ENCODE measurements at regions not wholly inside any gene's neighbourhood (a gene's known extent, or its start where the extent isn't known, plus 50 kb on each side); places are given as distances from the start of the nearest gene placed in this dataset.

GRCh38 chr6:88378639-88379038, 212.5 kb upstream of the CNR1 start:
- Mint-ChIP-seq H3K36me3 (ENCODE audit: low read depth) (no peaks in the 10 kb centered on the region), H3K27me3 (ENCODE audit: low read depth) (peaks cover 20% of the 10 kb centered on the region), H3K27ac (ENCODE audit: unreplicated experiment) (no peak overlapping the region), H3K4me3 (ENCODE audit: unreplicated experiment) (no peak overlapping the region), H3K4me1 (ENCODE audit: low read depth) (peaks cover 29% of the 10 kb centered on the region), H3K9me3 (ENCODE audit: low read depth) (peaks cover 5% of the 10 kb centered on the region)
- TF ChIP-seq, protein P1, sequence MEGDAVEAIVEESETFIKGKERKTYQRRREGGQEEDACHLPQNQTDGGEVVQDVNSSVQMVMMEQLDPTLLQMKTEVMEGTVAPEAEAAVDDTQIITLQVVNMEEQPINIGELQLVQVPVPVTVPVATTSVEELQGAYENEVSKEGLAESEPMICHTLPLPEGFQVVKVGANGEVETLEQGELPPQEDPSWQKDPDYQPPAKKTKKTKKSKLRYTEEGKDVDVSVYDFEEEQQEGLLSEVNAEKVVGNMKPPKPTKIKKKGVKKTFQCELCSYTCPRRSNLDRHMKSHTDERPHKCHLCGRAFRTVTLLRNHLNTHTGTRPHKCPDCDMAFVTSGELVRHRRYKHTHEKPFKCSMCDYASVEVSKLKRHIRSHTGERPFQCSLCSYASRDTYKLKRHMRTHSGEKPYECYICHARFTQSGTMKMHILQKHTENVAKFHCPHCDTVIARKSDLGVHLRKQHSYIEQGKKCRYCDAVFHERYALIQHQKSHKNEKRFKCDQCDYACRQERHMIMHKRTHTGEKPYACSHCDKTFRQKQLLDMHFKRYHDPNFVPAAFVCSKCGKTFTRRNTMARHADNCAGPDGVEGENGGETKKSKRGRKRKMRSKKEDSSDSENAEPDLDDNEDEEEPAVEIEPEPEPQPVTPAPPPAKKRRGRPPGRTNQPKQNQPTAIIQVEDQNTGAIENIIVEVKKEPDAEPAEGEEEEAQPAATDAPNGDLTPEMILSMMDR (IDR thresholded peaks at IDR 0.05), result no peak
- DNase-seq (ENCODE audit: low spot score), result no peak

GRCh38 chr6:88377976-88378568, 211.9 kb upstream of the CNR1 start:
- H3K4me1 Mint-ChIP-seq (ENCODE audit: low read depth), result peaks cover 29% of the 10 kb centered on the region
- TF ChIP-seq, protein P1 (IDR thresholded peaks at IDR 0.05), result no peak
- H3K27me3 Mint-ChIP-seq (ENCODE audit: low read depth), result peaks cover 23% of the 10 kb centered on the region
- no peaks in the 10 kb centered on the region for H3K36me3 Mint-ChIP-seq (ENCODE audit: low read depth)
- H3K9me3 Mint-ChIP-seq (ENCODE audit: low read depth), result peaks cover 3% of the 10 kb centered on the region
- DNase-seq (ENCODE audit: low spot score), result no peak
- no peak overlapping the region for H3K4me3 Mint-ChIP-seq (ENCODE audit: unreplicated experiment)
- H3K27ac Mint-ChIP-seq (ENCODE audit: unreplicated experiment), result no peak overlapping the region

DNA sequence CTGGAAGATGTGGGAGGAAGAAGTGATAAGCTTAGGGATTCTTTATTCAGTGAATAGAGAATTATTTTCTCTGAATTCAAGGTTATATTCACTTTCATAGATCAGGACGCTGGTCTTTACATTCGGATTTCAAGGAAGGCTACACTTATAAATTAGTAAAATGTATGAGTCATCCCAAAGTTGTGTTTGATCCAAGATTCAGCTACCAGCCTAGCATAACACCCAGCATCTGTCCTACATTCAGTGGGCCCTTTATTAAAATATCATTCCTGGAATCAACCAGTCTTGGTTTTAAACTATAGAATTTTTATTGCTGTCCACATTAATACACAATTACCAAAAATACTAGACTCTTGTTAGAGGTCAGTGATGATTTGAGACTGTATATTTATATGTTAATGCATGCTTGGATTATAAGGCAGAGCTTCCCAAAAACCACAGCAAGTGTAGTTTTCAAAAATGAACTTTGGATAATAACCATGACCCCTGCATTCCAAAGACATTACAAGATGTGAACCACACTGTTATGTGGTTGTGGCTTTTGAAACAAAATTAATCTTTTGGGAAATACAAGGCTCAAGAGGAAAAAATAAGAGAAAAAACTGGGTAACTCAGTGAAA, 210.7 kb upstream of the CNR1 start:
- Mint-ChIP-seq H3K4me3 (ENCODE audit: unreplicated experiment) (no peak overlapping the region), H3K4me1 (ENCODE audit: low read depth) (peaks cover 29% of the 10 kb centered on the region), H3K36me3 (ENCODE audit: low read depth) (no peaks in the 10 kb centered on the region), H3K9me3 (ENCODE audit: low read depth) (no peaks in the 10 kb centered on the region), H3K27me3 (ENCODE audit: low read depth) (peaks cover 21% of the 10 kb centered on the region), H3K27ac (ENCODE audit: unreplicated experiment) (peak overlapping the region; percentile 37)
- TF ChIP-seq, protein P1 (IDR thresholded peaks at IDR 0.05), result no peak
- no peak for DNase-seq (ENCODE audit: low spot score)

DNA sequence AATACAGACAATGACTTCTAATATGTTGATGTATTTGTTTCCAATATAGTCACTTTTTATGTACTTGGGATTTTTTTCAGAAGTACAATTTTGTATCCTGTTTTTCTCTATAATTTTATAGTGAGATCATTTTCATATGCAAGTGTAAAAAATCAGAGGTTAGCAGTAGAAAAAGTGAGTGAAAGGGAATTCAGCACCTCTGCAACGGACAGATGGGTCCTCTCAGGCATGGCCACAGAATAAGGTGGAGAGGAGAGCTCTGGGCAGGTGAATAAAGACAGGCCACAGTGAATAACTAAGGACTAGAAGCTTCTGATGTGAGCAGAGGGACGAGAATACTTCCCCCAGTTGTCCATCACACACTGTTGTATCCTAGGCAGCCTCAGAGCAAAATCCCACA, 210.1 kb upstream of the CNR1 start:
- TF ChIP-seq, protein P1 (IDR thresholded peaks at IDR 0.05), result no peak
- peaks cover 29% of the 10 kb centered on the region for H3K4me1 Mint-ChIP-seq (ENCODE audit: low read depth)
- no peaks in the 10 kb centered on the region for H3K36me3 Mint-ChIP-seq (ENCODE audit: low read depth)
- H3K4me3 Mint-ChIP-seq (ENCODE audit: unreplicated experiment), result no peak overlapping the region
- no peak for DNase-seq (ENCODE audit: low spot score)
- peaks cover 28% of the 10 kb centered on the region for H3K27me3 Mint-ChIP-seq (ENCODE audit: low read depth)
- H3K27ac Mint-ChIP-seq (ENCODE audit: unreplicated experiment), result no peak overlapping the region
- H3K9me3 Mint-ChIP-seq (ENCODE audit: low read depth), result no peaks in the 10 kb centered on the region

DNA sequence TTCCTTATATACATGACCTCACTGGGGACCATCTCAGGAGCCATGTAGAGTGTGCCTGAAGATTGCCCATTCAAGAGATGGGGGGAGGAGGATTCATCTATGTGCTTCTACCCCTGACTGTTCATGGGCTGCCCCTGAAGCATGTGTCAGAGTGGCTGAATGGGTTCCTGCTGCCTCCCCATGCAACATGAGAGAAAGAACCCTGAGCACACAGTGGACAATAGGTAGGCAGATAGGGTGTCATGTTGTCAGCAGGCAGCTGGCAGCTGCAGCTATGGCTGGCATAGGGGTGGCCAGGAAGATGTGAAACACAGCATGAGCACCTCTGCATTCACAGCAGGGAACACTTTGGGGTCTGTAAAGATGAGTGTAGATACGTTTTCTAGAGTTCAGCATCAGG, 208.4 kb upstream of the CNR1 start:
- Mint-ChIP-seq H3K4me3 (ENCODE audit: unreplicated experiment) (no peak overlapping the region), H3K4me1 (ENCODE audit: low read depth) (peaks cover 16% of the 10 kb centered on the region), H3K27me3 (ENCODE audit: low read depth) (peaks cover 37% of the 10 kb centered on the region), H3K27ac (ENCODE audit: unreplicated experiment) (no peak overlapping the region), H3K9me3 (ENCODE audit: low read depth) (no peaks in the 10 kb centered on the region), H3K36me3 (ENCODE audit: low read depth) (no peaks in the 10 kb centered on the region)
- DNase-seq (ENCODE audit: low spot score), result no peak
- TF ChIP-seq, protein P1 (IDR thresholded peaks at IDR 0.05), result no peak

All from chondrocyte (in vitro differentiated cells).